IMR-90 (cell line): ENCODE measurements at regions not wholly inside any gene's neighbourhood (a gene's known extent, or its start where the extent isn't known, plus 50 kb on each side); places are given as distances from the start of the nearest gene placed in this dataset.

Source experiments
- ATAC-seq: fragments of 200-7000 bp; cut with Tn5 transposase; 2 replicates; pipeline ENCODE4 v1.9.1; 2020; ENCODE audit warnings: low read depth, mild to moderate bottlenecking, moderate library complexity
- BruUV-seq: library from RNA; stranded (reverse); fragments of 400-500 nt; replicated peaks from 2 replicates; lab custom pipeline; 2021; lab: Mats Ljungman, UMichigan
- CTCF ChIA-PET: fragments of 300-600 bp; formaldehyde crosslinking; extraction: SDS; loops from one replicate; lab custom pipeline; 2021; ENCODE audit warnings: antibody characterized with exemption; lab: Yijun Ruan, JAX
- POLR2A ChIA-PET: fragments of 300-600 bp; sonication (Branson Sonifier 250); formaldehyde crosslinking; loops from one replicate; lab custom pipeline; 2022; ENCODE audit warnings: antibody characterized with exemption; ENCODE audit not compliant: unreplicated experiment; lab: Charles Lee
- DNase-seq: peaks from one replicate; pipeline ENCODE4 v3.0.0; 2013
- H2AFZ ChIP-seq: replicated peaks from 2 replicates; pipeline ENCODE3; 2013; ENCODE audit warnings: low read length, mild to moderate bottlenecking; ENCODE audit not compliant: poor library complexity
- H2AK5ac ChIP-seq: 2 replicates; pipeline ENCODE4 v1.6.1; 2013; ENCODE audit warnings: low read depth, low read length, inconsistent platforms
- H2AK9ac ChIP-seq: replicated peaks from 2 replicates; pipeline ENCODE3; 2013; ENCODE audit warnings: mild to moderate bottlenecking, low read depth, low read length, moderate library complexity; ENCODE audit not compliant: poor library complexity
- H2BK120ac ChIP-seq: 2 replicates; pipeline ENCODE4 v1.6.1; 2013; ENCODE audit warnings: low read depth, low read length, inconsistent platforms
- H2BK15ac ChIP-seq: 3 replicates; pipeline ENCODE4 v1.6.1; 2013; ENCODE audit warnings: low read depth, low read length, inconsistent platforms
- H2BK20ac ChIP-seq: 2 replicates; pipeline ENCODE4 v1.6.1; 2013; ENCODE audit warnings: low read depth, mild to moderate bottlenecking, inconsistent platforms, low read length, moderate library complexity
- H2BK5ac ChIP-seq: 2 replicates; pipeline ENCODE4 v1.6.1; 2013; ENCODE audit warnings: mild to moderate bottlenecking, low read depth, low read length, inconsistent platforms; ENCODE audit not compliant: poor library complexity, severe bottlenecking
- H3K14ac ChIP-seq: replicated peaks from 2 replicates; pipeline ENCODE4 v1.6.1; 2013; ENCODE audit warnings: low read depth, low read length, inconsistent platforms
- H3K18ac ChIP-seq: 2 replicates; pipeline ENCODE4 v1.6.1; 2013; ENCODE audit warnings: low read depth, low read length, control low read depth
- H3K23ac ChIP-seq: 2 replicates; pipeline ENCODE4 v1.6.1; 2013; ENCODE audit warnings: low read depth, low read length, inconsistent platforms
- H3K27ac ChIP-seq: 2 replicates; pipeline ENCODE4 v1.5.1; 2013; ENCODE audit warnings: mild to moderate bottlenecking, control low read depth, low read length; ENCODE audit not compliant: insufficient read depth
- H3K27me3 ChIP-seq: 2 replicates; pipeline ENCODE4 v1.6.1; 2013; ENCODE audit warnings: low read length; ENCODE audit not compliant: control insufficient read depth, insufficient read depth
- H3K36me3 ChIP-seq: 2 replicates; pipeline ENCODE4 v1.6.1; 2013; ENCODE audit warnings: low read length, mixed read lengths; ENCODE audit not compliant: control insufficient read depth, insufficient read depth
- H3K4ac ChIP-seq: 2 replicates; pipeline ENCODE4 v1.6.1; 2013; ENCODE audit warnings: low read depth, low read length, inconsistent platforms
- H3K4me1 ChIP-seq: 2 replicates; pipeline ENCODE4 v1.6.1; 2013; ENCODE audit warnings: low read length, mixed read lengths; ENCODE audit not compliant: control insufficient read depth, insufficient read depth
- H3K4me2 ChIP-seq: 2 replicates; pipeline ENCODE4 v1.6.1; 2013; ENCODE audit warnings: low read depth, mild to moderate bottlenecking, control low read depth, low read length, moderate library complexity
- H3K4me3 ChIP-seq: 2 replicates; pipeline ENCODE4 v1.5.1; 2013; ENCODE audit warnings: low read depth, mild to moderate bottlenecking, control low read depth, low read length, moderate library complexity; ENCODE audit not compliant: insufficient read depth
- H3K56ac ChIP-seq: 2 replicates; pipeline ENCODE4 v1.6.1; 2013; ENCODE audit warnings: low read length, inconsistent platforms; ENCODE audit not compliant: insufficient read depth; ENCODE audit errors: extremely low read depth
- H3K79me1 ChIP-seq, 2 experiments: 2 replicates each; pipeline ENCODE4 v1.6.1; 2013; ENCODE audit warnings: low read length in 2 of 2, inconsistent platforms in 1 of 2, low read depth in 1 of 2
- H3K9ac ChIP-seq: 2 replicates; pipeline ENCODE4 v1.6.1; 2013; ENCODE audit warnings: low read depth, low read length, control low read depth
- H3K9me1 ChIP-seq: 2 replicates; pipeline ENCODE4 v1.6.1; 2013; ENCODE audit warnings: low read length, inconsistent platforms; ENCODE audit not compliant: insufficient read depth
- H3K9me3 ChIP-seq: 2 replicates; pipeline ENCODE4 v1.6.1; 2013; ENCODE audit warnings: low read length; ENCODE audit not compliant: control insufficient read depth, insufficient read depth
- H4K20me1 ChIP-seq: 2 replicates; pipeline ENCODE4 v1.6.1; 2013; ENCODE audit warnings: low read length, inconsistent platforms; ENCODE audit not compliant: insufficient read depth
- H4K5ac ChIP-seq: 2 replicates; pipeline ENCODE4 v1.6.1; 2013; ENCODE audit warnings: mild to moderate bottlenecking, low read depth, low read length, control low read depth
- H4K8ac ChIP-seq, 2 experiments: 2 replicates each; pipeline ENCODE4 v1.6.1; 2013; ENCODE audit warnings: low read depth in 2 of 2, low read length in 2 of 2, control low read depth in 1 of 2, inconsistent platforms in 1 of 2
- H4K91ac ChIP-seq: 2 replicates; pipeline ENCODE4 v1.6.1; 2013; ENCODE audit warnings: low read depth, low read length, inconsistent platforms; ENCODE audit not compliant: insufficient read depth
- CHD1 ChIP-seq: IDR thresholded peaks from 2 replicates; pipeline ENCODE4 v1.6.1; 2012; ENCODE audit warnings: low read depth, low read length, improper control_type of control experiment
- MAZ ChIP-seq: IDR thresholded peaks from 2 replicates; pipeline ENCODE4 v1.6.1; 2012; ENCODE audit warnings: low read depth, mild to moderate bottlenecking, low read length, improper control_type of control experiment, moderate library complexity, borderline replicate concordance
- NFE2L2 ChIP-seq: fragments of 150-350 bp; IDR thresholded peaks from 2 replicates; pipeline ENCODE4 v1.6.1; 2016; ENCODE audit warnings: low read depth, mild to moderate bottlenecking, low read length
- RCOR1 ChIP-seq: IDR thresholded peaks from 2 replicates; pipeline ENCODE4 v1.6.1; 2012; ENCODE audit warnings: mild to moderate bottlenecking, low read length, improper control_type of control experiment; ENCODE audit not compliant: insufficient replicate concordance
- SMC3 ChIP-seq: fragments of 150-350 bp; IDR thresholded peaks from 2 replicates; pipeline ENCODE4 v1.6.1; 2016; ENCODE audit warnings: low read depth, mild to moderate bottlenecking, antibody characterized with exemption, low read length, moderate library complexity
- WGBS, 2 experiments: methylation state at CpG; one replicate each; pipeline versions ENCODE4 v1.1.5 to v1.1.7; 2013; ENCODE audit warnings: missing lambda C conversion rate in 2 of 2; ENCODE audit not compliant: insufficient read length in 1 of 2; ENCODE audit errors: extremely low coverage in 2 of 2; 5-methylcytosine and 5-hydroxymethylcytosine counted together
- dilution Hi-C: fragments of 300-500 bp; cut with HindIII; formaldehyde crosslinking; loops from one replicate; pipeline ENCODE4 v1.14.3; 2018; ENCODE audit warnings: low sequenced_read_pairs; ENCODE audit not compliant: unreplicated experiment
- in situ Hi-C: fragments of 300-500 bp; cut with MboI; formaldehyde crosslinking; loops from 3 replicates; pipeline ENCODE4 v1.14.3; 2019; ENCODE audit warnings: low sequenced_read_pairs, inconsistent platforms, mixed read lengths
- intact Hi-C: fragments of 100-400 bp; cut with micrococcal nuclease; formaldehyde crosslinking; loops from 2 replicates; pipeline ENCODE4 v1.10.0; 2022

- no peak overlapping the region for H2BK15ac ChIP-seq
- no peak overlapping the region for H4K91ac ChIP-seq
- in situ Hi-C loops (no loop called here), dilution Hi-C loops (no loop called here), intact Hi-C loops (no loop called here)
- TF ChIP-seq NFE2L2 (no peak), MAZ (no peak), CHD1 (no peak), RCOR1 (peak; percentile 88), SMC3 (no peak)
- peaks cover 7% of the 10 kb centered on the region for H3K27me3 ChIP-seq
- H3K23ac ChIP-seq, result no peak overlapping the region
- H2BK120ac ChIP-seq, result no peak overlapping the region
- H3K4me2 ChIP-seq, result no peak overlapping the region
- H3K4ac ChIP-seq, result no peak overlapping the region
- H4K8ac ChIP-seq, result no peak overlapping the region
- H3K18ac ChIP-seq, result no peak overlapping the region
- no peak overlapping the region for H2AFZ ChIP-seq
- no CpG with 5 or more reads among the region's 1 CpG for WGBS, 2 experiments
- no peaks in the 10 kb centered on the region; the same call in 1 of the 2 replicates for H3K4me1 ChIP-seq
- ChIA-PET CTCF (interaction anchor here (0.5 kb wide), 1 partner anchor 1066 kb away, joined by 3 read pairs; no protein-coding TSS in a partner anchor), POLR2A (no interaction called here)
- no peak overlapping the region for H4K5ac ChIP-seq
- H4K20me1 ChIP-seq, result no peaks in the 10 kb centered on the region
- peaks cover 6% of the 10 kb centered on the region; the same call in 1 of the 2 replicates for H3K9me1 ChIP-seq
- H3K9ac ChIP-seq, result no peak overlapping the region
- no peak for DNase-seq
- no peak overlapping the region for H3K56ac ChIP-seq
- no peak overlapping the region for H3K4me3 ChIP-seq
- no peak overlapping the region for H2BK20ac ChIP-seq
- H3K79me1 ChIP-seq, result no peaks in the 10 kb centered on the region
- no peak overlapping the region for H3K14ac ChIP-seq
- no TSS peak for BruUV-seq
- no peak overlapping the region for H2BK5ac ChIP-seq
- no peak overlapping the region for H2AK5ac ChIP-seq
- no peak overlapping the region for H3K27ac ChIP-seq
- no peak for ATAC-seq
- no peaks in the 10 kb centered on the region for H3K36me3 ChIP-seq
- H2AK9ac ChIP-seq, result no peak overlapping the region
- peaks cover 17% of the 10 kb centered on the region for H3K9me3 ChIP-seq
These were observed 67.8 kb upstream of the ODC1 start for GRCh38 chr2:10515887-10516286.
